Esophagus squamous epithelium (tissue), 5 donors: ENCODE measurements at regions not wholly inside any gene's neighbourhood (a gene's known extent, or its start where the extent isn't known, plus 50 kb on each side); places are given as distances from the start of the nearest gene placed in this dataset.

Source experiments
- DNase-seq: peaks from one replicate; lab custom pipeline; 2025; lab: John Stamatoyannopoulos, UW
- H3K27ac ChIP-seq, 4 donors: fragments of 200-600 bp; sonication (generic); one replicate each; pipeline ENCODE4 v1.5.1; 2016 to 2019; ENCODE audit warnings: mild to moderate bottlenecking in 1 of 4
- H3K27me3 ChIP-seq, 4 donors: fragments of 200-600 bp; sonication (generic); 1 replicate in 3 of 4; 2 replicates in 1 of 4; pipeline versions ENCODE4 v1.5.1 to v1.6.0; 2017 to 2021; ENCODE audit warnings: antibody characterized with exemption in 1 of 4
- H3K36me3 ChIP-seq, 3 donors: fragments of 200-600 bp; sonication (generic); one replicate each; pipeline ENCODE4 v1.5.1; 2016 to 2019
- H3K4me1 ChIP-seq, 3 donors: fragments of 200-600 bp; sonication (generic); one replicate each; pipeline ENCODE4 v1.5.1; 2017 to 2019
- H3K4me3 ChIP-seq, 4 donors: fragments of 200-600 bp; sonication (generic); 1 replicate in 3 of 4; 2 replicates in 1 of 4; pipeline ENCODE4 v1.5.1; 2016 to 2019; ENCODE audit warnings: mild to moderate bottlenecking in 2 of 4, moderate library complexity in 1 of 4
- H3K9me3 ChIP-seq, 3 donors: fragments of 200-600 bp; sonication (generic); one replicate each; pipeline ENCODE4 v1.5.1; 2016 to 2019
- POLR2A ChIP-seq, 4 donors: fragments of 450-650 bp; IDR thresholded peaks; one replicate each; pipeline ENCODE4 v1.6.1; 2017; ENCODE audit warnings: antibody characterized with exemption in 4 of 4, mild to moderate bottlenecking in 4 of 4, moderate library complexity in 3 of 4
- WGBS, 2 donors: methylation state at CpG; one replicate each; pipeline ENCODE4 v1.1.5; 2018; 5-methylcytosine and 5-hydroxymethylcytosine counted together
- intact Hi-C: fragments of 100-400 bp; cut with DNase I; formaldehyde crosslinking; loops from one replicate; pipeline ENCODE4 v1.15.0; 2022
- TF ChIP-seq, protein P1 (sequence below), 6 experiments: fragments of 450-650 bp in 4 of 6; fragments of 200-600 bp in 2 of 6; sonication (generic) in 2 of 6; IDR thresholded peaks; one replicate each; pipeline ENCODE4 v1.5.1; 2016 to 2019; ENCODE audit warnings: antibody characterized with exemption in 6 of 6, mild to moderate bottlenecking in 4 of 6, moderate library complexity in 4 of 6
- donor health status: DM: yes; HTN: yes; CAD: no.

DNA sequence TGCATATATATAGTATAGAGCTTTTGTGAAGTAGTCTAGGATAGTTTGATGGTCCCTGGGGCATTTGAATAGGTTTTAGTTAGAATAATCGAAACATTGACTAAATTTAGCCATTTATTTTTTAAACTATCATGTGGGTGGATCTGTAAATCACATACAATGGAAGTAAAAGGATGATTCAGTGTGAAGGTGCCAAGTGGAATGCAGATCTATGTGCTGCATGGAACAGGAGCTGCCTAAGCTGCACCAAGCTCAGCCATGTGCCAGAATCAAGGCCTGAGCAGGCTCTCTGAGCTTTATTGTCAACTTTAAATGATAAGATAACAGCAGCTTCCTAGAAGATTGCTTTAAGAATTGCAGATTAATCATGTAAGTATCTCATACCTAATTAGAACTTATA, 1996.2 kb upstream of the PIK3C3 start:
- DNase-seq, result no peak
- H3K27ac ChIP-seq, result no peak overlapping the region
- H3K27me3 ChIP-seq, result no peaks in the 10 kb centered on the region
- no peak for TF ChIP-seq POLR2A (IDR thresholded peaks at IDR 0.05)
- TF ChIP-seq, protein P1, sequence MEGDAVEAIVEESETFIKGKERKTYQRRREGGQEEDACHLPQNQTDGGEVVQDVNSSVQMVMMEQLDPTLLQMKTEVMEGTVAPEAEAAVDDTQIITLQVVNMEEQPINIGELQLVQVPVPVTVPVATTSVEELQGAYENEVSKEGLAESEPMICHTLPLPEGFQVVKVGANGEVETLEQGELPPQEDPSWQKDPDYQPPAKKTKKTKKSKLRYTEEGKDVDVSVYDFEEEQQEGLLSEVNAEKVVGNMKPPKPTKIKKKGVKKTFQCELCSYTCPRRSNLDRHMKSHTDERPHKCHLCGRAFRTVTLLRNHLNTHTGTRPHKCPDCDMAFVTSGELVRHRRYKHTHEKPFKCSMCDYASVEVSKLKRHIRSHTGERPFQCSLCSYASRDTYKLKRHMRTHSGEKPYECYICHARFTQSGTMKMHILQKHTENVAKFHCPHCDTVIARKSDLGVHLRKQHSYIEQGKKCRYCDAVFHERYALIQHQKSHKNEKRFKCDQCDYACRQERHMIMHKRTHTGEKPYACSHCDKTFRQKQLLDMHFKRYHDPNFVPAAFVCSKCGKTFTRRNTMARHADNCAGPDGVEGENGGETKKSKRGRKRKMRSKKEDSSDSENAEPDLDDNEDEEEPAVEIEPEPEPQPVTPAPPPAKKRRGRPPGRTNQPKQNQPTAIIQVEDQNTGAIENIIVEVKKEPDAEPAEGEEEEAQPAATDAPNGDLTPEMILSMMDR (IDR thresholded peaks at IDR 0.05), result no peak
- intact Hi-C loops, result no loop called here
- 36 to 41% methylated on average over 1 of the region's 1 CpG for WGBS, 2 donors
- H3K9me3 ChIP-seq, result no peaks in the 10 kb centered on the region
- H3K36me3 ChIP-seq, result no peaks in the 10 kb centered on the region
- no peaks in the 10 kb centered on the region for H3K4me1 ChIP-seq
- no peak overlapping the region for H3K4me3 ChIP-seq

DNA sequence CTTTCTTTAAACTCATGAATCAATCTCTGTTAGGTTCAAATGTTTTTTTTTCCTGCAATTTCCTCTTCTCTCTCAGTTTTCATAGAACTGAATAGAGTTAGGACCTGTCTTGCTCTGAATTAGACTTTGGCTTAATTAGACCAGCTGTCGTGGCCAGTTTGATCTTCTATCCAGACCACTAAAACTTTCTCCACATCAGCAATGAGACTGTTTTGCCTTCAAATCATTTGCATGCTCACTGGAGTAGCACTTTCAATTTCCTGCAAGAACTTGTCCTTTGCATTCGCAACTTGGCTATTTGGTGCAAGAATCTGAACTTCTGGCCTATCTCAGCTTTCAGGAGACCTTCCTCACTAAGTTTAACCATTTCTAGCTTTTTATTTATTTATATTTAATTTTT, 2002.2 kb upstream of the PIK3C3 start:
- no peak overlapping the region for H3K4me3 ChIP-seq
- DNase-seq, result no peak
- H3K27me3 ChIP-seq, result no peaks in the 10 kb centered on the region
- 42 to 59% methylated on average over 2 of the region's 2 CpGs for WGBS, 2 donors
- H3K36me3 ChIP-seq, result no peaks in the 10 kb centered on the region
- H3K27ac ChIP-seq, result no peak overlapping the region
- no peaks in the 10 kb centered on the region for H3K4me1 ChIP-seq
- H3K9me3 ChIP-seq, result no peaks in the 10 kb centered on the region
- no peak for TF ChIP-seq POLR2A (IDR thresholded peaks at IDR 0.05)
- TF ChIP-seq, protein P1 (IDR thresholded peaks at IDR 0.05), result no peak
- intact Hi-C loops, result no loop called here

DNA sequence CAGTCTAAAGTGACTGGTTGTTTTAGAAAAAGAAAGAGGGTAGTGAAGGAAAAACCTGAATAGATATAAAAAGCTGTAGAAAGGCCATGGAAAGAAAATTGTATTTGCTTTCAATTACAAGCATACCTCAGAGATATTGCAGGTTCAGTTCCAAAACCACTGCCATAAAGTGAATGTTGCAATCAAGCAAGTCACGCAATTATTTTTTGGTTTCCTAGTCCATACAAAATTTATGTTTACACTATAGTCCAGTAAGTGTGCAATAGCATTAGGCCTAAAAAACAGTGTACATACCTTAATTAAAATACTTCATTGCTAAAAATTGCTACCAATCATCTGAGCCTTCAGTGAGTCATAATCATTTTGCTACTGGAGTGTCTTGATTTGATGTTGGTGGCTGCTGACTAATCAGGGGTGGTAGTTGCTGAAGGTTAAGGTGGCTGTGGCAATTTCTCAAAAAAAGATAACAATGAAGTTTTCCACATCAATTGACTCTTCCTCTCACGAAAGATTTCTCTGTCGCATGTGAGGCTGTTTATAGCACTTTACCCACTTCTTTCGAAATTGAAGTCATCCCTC, 2003.8 kb upstream of the PIK3C3 start:
- Histone ChIP-seq H3K9me3 (no peaks in the 10 kb centered on the region), H3K36me3 (no peaks in the 10 kb centered on the region), H3K4me1 (peaks cover 0 to 11% (median 0%) of the 10 kb centered on the region in 3 donors), H3K27ac (no peak overlapping the region), H3K27me3 (no peaks in the 10 kb centered on the region), H3K4me3 (no peak overlapping the region)
- TF ChIP-seq POLR2A (IDR thresholded peaks at IDR 0.05), result no peak
- TF ChIP-seq, protein P1 (IDR thresholded peaks at IDR 0.05), result no peak
- no peak for DNase-seq
- 80 to 88% methylated on average over 4 of the region's 4 CpGs for WGBS, 2 donors
- intact Hi-C loops, result no loop called here

DNA sequence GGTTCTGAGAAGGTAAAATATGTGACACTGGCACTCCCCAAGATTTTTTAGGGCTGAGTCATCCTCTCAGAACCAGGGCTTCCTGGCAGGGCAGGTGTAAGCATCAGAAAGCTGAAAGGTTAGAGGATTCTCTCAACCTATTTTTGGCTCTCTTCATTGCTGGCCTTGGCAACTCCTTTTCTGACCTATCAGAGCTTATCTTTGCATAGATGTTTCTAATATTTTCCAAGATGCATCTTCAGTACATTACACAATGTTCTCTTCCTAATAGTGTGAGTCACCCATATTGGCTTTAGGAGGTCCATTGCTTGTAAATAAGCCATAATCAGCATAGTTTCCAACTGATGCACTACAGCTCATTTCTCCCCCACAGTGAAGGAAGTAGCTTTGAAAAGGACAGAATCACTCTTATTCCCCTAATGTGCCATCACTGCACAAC, 2008.4 kb upstream of the PIK3C3 start:
- H3K4me1 ChIP-seq, result peaks cover 0 to 12% (median 0%) of the 10 kb centered on the region in 3 donors
- intact Hi-C loops, result no loop called here
- peak overlapping the region in 1 of 4 donors; percentile 24 for H3K27ac ChIP-seq
- H3K36me3 ChIP-seq, result no peaks in the 10 kb centered on the region
- no peaks in the 10 kb centered on the region for H3K27me3 ChIP-seq
- TF ChIP-seq POLR2A (IDR thresholded peaks at IDR 0.05), result no peak
- TF ChIP-seq, protein P1 (IDR thresholded peaks at IDR 0.05), result no peak
- H3K9me3 ChIP-seq, result no peaks in the 10 kb centered on the region
- DNase-seq, result no peak
- no peak overlapping the region for H3K4me3 ChIP-seq

DNA sequence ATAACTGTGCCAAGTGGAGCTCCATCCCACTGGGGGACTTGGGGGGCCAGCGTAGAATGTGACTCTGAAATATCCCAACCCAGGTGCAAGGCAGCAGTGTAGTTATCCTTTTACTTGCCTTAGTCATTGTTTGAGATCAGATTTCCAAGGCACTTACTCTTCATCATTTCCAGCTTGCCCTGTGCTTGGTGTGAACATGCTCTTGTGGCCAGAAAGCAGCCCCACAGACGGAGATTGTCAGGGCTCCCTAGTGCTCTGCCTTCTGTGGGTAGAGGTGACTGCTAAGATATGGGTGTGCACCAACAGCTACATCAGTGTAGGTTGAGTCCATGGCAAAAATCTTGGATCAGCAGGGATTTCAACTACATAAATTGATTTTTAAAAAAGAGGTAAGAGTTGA, 2010.0 kb upstream of the PIK3C3 start:
- TF ChIP-seq, protein P1 (IDR thresholded peaks at IDR 0.05), result no peak
- TF ChIP-seq POLR2A (IDR thresholded peaks at IDR 0.05), result no peak
- no peak overlapping the region for H3K4me3 ChIP-seq
- intact Hi-C loops, result no loop called here
- peaks cover 0 to 12% (median 0%) of the 10 kb centered on the region in 3 donors for H3K4me1 ChIP-seq
- WGBS, 2 donors, result 70 to 93% methylated on average over 2 of the region's 2 CpGs
- H3K9me3 ChIP-seq, result no peaks in the 10 kb centered on the region
- no peak for DNase-seq
- no peak overlapping the region for H3K27ac ChIP-seq
- H3K27me3 ChIP-seq, result no peaks in the 10 kb centered on the region
- no peaks in the 10 kb centered on the region for H3K36me3 ChIP-seq
